CD4-positive, alpha-beta T cell treated with Interleukin-17A for 4 hours (primary cell): ENCODE measurements at regions not wholly inside any gene's neighbourhood (a gene's known extent, or its start where the extent isn't known, plus 50 kb on each side); places are given as distances from the start of the nearest gene placed in this dataset.

ENCODE experiments used
- DNase-seq: peaks from one replicate; pipeline ENCODE4 v3.0.0-alpha.2; 2020; ENCODE audit warnings: mixed read lengths

GRCh38 chr6:164008902-164009301 lies 594.4 kb downstream of the QKI start:
- DNase-seq = no peak

- no peak for DNase-seq
Observed at GRCh38 chr6:164007881-164008280, 593.4 kb downstream of the QKI start.

DNA sequence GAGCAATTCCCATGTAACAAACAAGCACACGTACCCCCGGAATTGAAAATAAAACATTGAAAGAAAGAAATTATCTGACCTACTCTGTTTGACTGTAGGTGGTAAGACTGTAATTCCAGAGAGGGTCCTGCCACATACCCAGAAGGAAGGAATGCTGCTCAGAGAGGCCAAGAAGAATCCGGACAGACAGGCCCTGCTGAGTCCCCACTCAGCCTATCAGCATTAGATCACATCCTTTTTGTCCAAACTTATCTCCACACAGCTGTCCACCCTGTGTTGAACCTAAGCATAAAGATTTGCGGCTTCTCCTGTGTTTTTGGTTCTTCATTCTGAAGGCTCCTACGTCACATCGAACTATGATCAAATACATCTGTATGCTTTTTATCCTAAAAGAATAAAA lies 591.9 kb downstream of the QKI start:
- no peak for DNase-seq

DNA sequence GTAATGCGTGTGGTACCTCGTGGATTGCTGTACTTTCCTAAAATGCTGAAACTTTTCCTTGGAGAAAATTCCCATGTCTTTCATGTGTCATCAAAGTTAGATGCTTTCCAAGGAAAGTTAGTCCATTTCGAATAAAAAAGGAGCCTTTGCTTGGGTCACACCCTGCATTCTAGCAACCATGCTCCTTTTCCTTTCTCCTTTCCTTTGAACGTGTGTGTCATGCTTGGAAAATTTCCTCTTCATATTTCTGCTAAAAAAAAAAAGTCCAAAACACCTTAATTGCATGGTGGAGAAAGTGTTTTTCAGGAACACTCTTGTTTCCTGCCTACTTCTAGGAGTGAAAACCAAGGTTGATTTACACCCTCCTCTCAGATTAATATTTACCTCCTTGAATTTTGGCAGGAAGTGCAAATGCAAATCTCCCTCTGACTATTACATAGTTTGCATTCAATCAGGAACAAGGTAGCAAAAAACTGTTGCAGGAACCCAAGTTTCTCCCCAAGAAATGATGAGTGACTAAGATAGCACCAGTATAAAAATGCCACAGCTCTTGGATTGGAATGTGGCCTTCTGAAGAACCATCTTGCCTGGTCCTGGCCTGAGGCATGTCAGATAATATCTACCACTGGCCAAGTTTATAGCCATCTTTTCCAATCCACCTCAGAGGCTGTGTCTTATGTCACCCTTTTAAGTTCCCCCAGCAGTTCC lies 590.6 kb downstream of the QKI start:
- no peak for DNase-seq

- no peak for DNase-seq
Observed at GRCh38 chr6:164000276-164000675, 585.8 kb downstream of the QKI start.

GRCh38 chr6:163999475-164000125 lies 585.1 kb downstream of the QKI start:
- no peak for DNase-seq

- DNase-seq = no peak
Observed at GRCh38 chr6:163998496-163998895, 584.0 kb downstream of the QKI start.

DNA sequence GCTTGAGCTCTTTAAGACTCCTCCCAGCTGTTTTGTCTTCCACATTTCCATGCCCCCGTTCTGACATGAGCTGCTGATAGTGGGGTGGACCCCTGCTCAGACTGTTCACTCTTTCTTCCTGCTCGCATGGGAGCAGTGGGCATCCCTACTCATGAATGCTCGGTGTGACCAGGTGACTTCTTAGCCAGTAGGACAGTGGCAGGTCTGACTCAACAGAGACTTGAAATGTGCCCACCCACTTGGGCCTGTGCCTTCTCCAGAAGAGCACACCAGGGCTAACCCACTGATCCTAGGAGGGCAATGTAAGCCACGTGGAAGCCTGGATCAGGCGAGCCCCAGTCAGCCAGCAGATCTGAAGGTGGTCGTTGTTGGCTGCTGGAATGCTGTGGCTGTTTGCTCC lies 582.0 kb downstream of the QKI start:
- DNase-seq = no peak

DNA sequence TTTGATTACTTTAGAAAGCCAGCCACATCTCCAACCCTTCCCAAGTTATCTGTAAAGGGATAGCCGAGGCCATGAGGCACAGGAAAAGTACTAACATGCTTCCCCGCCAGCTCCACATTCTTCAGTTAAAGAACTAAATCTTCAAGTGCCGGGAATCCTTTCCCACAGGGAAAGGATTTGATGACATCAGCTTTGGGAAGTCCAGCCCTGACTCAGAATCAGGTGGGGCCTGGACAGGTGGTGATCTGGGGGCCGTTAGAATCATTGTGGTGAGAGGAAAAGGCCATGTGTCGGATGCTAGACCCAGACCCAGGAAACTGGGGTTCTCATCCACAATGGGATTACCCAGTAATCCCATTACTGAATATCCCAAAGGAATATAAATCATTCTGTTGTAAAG lies 580.0 kb downstream of the QKI start:
- no peak for DNase-seq

- no peak for DNase-seq
Observed at GRCh38 chr6:163992701-163993100, 578.2 kb downstream of the QKI start.

GRCh38 chr6:163992056-163992455 lies 577.5 kb downstream of the QKI start:
- no peak for DNase-seq

DNA sequence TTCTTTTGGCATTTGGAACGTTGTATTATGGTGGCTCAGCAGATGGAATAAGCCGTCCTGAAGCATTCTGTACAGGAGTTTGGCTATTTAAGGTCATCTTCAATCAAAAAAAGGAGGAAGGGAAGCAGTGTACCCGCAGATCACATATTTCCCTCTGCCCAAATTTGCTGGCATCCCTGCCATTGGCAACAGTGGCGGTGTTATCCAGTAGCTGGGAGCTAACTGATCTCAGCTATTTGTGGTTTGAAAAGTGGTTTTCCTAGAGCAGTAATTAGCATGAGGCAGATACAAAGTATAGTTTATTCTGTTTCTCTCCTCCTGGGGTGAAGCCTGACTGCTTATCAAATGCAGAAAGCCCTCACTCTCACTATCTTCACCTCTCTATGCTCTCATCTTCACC lies 576.8 kb downstream of the QKI start:
- DNase-seq = no peak

DNA sequence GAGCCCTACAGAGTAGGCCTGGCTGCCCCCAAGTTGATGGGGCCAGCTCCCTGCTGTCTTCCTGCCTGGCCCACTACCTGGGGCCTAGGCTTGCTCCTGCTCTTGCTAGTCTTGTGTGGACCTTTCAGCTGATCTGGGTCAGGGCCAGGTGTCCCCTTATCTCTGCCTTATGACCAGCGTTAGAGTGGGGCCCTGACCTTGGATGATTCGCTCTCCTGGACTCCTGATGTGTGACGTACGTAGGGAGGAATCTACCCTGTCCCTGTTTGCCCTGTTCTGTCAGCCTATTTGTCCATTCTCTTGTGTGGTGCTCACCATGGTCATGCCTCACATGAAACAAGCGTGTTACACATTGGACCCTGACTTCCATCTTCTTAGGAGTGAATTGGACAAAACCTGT lies 571.8 kb downstream of the QKI start:
- DNase-seq = no peak

- no peak for DNase-seq
Observed at GRCh38 chr6:163985710-163986109, 571.2 kb downstream of the QKI start.

GRCh38 chr6:163985040-163985439 lies 570.5 kb downstream of the QKI start:
- no peak for DNase-seq

DNA sequence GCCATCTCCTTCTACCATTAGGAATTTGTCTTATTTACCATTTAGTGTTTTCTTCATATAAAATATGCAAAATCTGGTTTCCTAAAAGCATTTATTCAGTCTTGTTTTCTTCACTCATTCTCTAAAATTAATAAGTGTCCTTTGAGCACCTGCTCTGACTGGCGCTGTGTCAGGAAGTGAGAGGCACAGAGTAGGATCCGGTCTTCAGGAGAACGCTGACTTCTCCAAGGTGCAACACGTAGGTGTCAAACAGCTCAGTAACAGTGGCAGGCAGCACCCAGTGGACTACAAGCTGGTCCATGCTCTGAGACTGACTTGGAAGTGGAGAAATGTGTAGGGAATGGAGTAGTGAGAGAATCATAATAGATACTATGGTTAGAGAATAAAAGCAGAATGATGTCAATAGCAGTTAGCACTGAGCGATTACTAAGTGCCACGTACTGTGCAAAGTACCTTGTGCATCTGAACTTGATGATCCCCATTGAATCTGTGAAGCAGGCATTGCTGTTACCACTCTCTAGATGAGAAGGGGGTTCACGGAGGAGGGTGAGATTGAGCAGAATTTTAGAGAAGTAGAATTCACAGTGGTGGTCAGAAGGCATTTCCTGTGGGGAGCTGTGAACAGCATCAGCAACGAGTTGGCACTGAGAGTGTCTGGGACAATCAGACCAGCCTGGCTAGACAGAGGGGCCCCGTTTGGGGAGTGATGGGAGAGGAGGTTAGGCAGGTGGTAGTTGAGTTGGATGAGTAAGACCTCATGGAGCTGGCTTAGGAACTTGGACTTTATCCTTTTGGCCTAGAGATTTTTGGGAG lies 569.8 kb downstream of the QKI start:
- DNase-seq = no peak

GRCh38 chr6:163983679-163984078 lies 569.2 kb downstream of the QKI start:
- no peak for DNase-seq

DNA sequence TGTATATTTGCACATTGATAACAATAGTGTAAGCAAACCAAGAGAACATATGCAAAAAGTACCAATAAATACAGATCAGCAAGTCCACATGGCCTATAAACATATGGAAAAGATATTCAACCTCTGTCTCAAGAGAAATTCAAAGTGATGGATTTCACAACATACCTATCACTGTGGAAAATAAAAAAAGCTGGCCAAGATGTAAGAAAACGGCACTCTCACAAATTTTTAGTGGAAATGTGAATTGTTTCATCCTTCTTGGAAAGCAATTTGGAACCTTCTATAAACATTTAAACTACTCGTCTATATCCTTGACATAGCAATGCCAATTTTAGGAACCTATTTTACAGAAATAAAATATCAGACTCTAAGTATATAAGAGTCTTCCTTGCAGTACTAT lies 559.8 kb downstream of the QKI start:
- DNase-seq = no peak

GRCh38 chr6:163971841-163972838 lies 557.6 kb downstream of the QKI start:
- DNase-seq = no peak

DNA sequence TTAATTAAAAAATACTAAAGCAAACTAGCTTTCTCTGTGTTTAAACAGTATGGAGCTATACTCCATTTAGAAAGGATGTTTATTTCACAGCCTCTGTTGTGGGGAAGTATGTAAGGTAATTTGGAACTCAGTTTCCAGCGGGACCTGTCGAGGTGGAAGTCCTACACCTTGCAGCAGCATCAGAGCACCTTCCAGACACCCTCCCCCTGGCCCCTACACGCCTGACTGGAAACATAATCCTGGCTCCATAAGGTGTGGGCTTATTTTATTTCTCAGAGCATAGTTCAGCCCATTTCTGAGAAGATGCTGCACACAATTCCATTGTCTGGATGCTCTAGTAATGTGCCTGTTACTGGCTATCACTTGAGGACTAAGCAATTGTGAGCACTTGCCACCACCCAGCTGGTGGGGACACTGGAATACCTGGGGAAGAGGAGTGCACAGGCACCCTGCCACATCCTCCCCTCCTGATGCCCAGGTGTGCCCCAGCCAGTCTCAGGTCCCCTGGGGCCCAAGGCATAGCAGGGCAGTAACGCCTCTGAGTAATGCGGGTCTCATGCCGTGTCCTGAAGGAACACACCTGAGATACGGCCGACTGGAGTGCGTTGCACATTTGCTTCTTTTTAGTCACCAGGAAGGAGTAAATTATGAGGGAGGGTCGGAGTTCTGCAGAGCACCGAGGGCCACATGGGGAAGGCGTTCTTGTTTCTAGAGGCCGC lies 556.5 kb downstream of the QKI start:
- DNase-seq = no peak

DNA sequence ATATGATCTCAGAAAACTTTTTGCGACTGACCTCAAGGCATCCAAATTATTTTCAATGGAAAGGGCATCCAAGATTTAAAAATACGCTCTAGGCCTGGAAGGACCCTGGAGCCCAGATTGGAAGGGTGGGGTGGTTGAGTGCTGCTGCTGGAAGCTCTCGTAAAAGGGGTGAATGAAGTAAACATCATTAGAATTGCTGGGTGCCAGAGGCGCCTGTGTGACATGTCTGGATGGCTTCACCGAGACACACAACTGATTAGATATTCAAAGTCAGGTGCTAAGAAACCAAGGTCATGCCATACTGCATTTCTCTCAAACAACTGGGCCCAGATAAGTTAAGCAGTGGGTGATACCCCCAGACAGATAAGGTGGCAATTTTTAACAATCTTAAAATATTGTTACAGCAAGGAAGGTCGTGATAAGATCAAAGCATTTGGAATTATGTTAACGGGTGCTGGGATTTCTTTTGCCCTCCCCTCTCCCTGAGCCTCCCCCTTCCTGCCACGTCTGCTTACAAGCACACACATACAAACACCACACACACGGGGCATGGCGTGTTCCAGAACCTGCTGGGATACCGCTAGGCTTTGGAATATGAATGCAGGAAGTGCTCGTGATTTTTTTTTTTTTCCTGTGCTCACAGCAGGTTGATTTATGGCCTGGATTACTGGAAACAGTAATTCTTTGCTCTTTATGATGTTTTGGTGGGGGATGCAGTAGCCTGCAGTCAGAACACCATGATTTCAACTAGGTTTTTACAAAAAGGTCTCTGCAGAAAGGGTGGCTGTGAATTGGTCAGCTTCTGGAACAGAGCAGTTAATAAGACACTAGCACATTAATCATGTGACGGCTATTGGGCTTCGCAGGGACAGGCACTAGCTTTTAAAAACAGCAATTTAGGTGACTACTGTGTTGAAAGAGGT lies 551.2 kb downstream of the QKI start:
- DNase-seq = no peak
